ENCODE measurements at regions not wholly inside any gene's neighbourhood (a gene's known extent, or its start where the extent isn't known, plus 50 kb on each side); places are given as distances from the start of the nearest gene placed in this dataset.
"Not testable (repeated sequence)": the region's sequence is repeated elsewhere in the genome, so short reads cannot be mapped to it uniquely, and the experiment has no call there.

DNA sequence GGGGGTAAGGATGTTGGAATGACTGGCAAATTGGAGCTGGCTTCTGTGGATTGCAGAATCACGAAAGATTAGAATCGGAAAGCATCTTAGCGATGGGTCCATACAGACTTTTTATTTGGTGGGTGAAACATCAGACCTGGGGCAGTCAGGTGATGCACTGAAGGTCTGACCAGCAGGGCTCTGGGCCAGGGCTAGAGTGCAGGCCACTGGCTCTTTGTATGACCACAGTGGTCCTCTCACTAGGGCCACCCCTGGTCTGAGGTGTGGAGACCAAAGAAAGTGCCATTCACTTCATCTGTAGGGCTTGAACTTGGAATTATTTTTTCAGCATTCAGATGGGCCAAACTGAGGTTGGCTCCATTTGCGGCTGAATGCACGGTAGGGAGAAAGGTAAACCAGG is 306.4 kb downstream of the RPS6KC1 start:
- Histone ChIP-seq H3K27ac (ENCODE audit: low read depth, low read length) (no peak overlapping the region), H3K4me3 (ENCODE audit: low read length) (no peak overlapping the region), H3K9me3 (ENCODE audit: control insufficient read depth in 2 of 3, low read length in 3 of 3) (no peaks in the 10 kb centered on the region), H3K4me1 (ENCODE audit: control insufficient read depth in 2 of 2, insufficient read depth in 2 of 2, low read length in 2 of 2) (no peaks in the 10 kb centered on the region), H3K27me3 (ENCODE audit: control insufficient read depth in 2 of 2, insufficient read depth in 2 of 2, low read length in 2 of 2) (no peaks in the 10 kb centered on the region), H3K36me3 (ENCODE audit: control insufficient read depth in 2 of 3, insufficient read depth in 3 of 3, low read length in 3 of 3) (no peaks in the 10 kb centered on the region)
- POLR2A ChIA-PET = no interaction called here
- H3K4me3 Mint-ChIP-seq = no peak overlapping the region
- CTCF ChIA-PET = no interaction called here
- H3K9me3 Mint-ChIP-seq = peaks cover 0 to 9% (median 0%) of the 10 kb centered on the region in 11 donors
- no peak overlapping the region for H3K27ac Mint-ChIP-seq
- DNase-seq (no peak), ATAC-seq (no peak)
- H3K36me3 Mint-ChIP-seq = no peaks in the 10 kb centered on the region
- H3K4me1 Mint-ChIP-seq = no peaks in the 10 kb centered on the region
- intact Hi-C loops (cut with micrococcal nuclease) = no loop called here
- H3K27me3 Mint-ChIP-seq = peaks cover 0 to 6% (median 5%) of the 10 kb centered on the region in 5 donors

DNA sequence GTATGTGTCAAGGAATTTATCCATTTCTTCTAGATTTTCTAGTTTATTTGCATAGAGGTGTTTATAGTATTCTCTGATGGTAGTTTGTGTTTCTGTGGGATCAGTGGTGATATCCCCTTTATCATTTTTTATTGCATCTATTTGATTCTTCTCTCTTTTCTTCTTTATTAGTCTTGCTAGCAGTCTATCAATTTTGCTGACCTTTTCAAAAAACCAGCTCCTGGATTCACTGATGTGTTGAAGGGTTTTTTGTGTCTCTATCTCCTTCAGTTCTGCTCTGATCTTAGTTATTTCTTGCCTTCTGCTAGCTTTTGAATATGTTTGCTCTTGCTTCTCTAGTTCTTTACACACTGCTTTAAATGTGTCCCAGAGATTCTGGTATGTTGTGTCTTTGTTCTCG is 307.3 kb downstream of the RPS6KC1 start:
- H3K36me3 Mint-ChIP-seq; ATAC-seq; DNase-seq; H3K27me3 Mint-ChIP-seq; H3K27ac Mint-ChIP-seq; H3K9me3 Mint-ChIP-seq; intact Hi-C loops (cut with micrococcal nuclease); H3K4me3 ChIP-seq (ENCODE audit: low read length); H3K4me1 ChIP-seq (ENCODE audit: control insufficient read depth in 2 of 2, insufficient read depth in 2 of 2, low read length in 2 of 2); POLR2A ChIA-PET; H3K36me3 ChIP-seq (ENCODE audit: control insufficient read depth in 2 of 3, insufficient read depth in 3 of 3, low read length in 3 of 3); CTCF ChIA-PET; H3K4me3 Mint-ChIP-seq; H3K9me3 ChIP-seq (ENCODE audit: control insufficient read depth in 2 of 3, low read length in 3 of 3); H3K4me1 Mint-ChIP-seq; H3K27me3 ChIP-seq (ENCODE audit: control insufficient read depth in 2 of 2, insufficient read depth in 2 of 2, low read length in 2 of 2); H3K27ac ChIP-seq (ENCODE audit: low read depth, low read length): not testable (repeated sequence)

DNA sequence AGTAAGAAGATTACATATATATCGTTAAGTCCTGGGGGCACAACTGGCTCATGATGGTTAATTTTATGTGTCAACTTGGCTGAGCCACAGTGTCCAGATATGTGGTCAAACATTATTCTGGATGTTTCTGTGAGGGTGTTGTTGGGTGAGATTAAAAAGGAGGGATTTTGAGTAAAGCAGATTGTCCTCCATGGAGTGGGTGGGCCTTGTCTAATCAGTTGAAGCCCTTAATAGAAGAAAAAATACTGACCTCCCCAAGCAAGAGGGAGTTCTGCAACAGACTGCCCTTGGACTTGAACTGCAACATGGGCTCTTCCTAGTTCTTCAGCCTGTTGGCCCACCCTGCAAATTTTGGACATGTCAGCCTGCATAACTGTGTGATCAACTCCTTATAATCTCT is 311.6 kb downstream of the RPS6KC1 start:
- H3K27ac ChIP-seq (ENCODE audit: low read depth, low read length) = no peak overlapping the region
- Mint-ChIP-seq H3K27me3 (peaks cover 0 to 14% (median 11%) of the 10 kb centered on the region in 5 donors), H3K9me3 (peaks cover 0 to 9% (median 0%) of the 10 kb centered on the region in 11 donors), H3K36me3 (no peaks in the 10 kb centered on the region), H3K4me1 (no peaks in the 10 kb centered on the region), H3K27ac (no peak overlapping the region), H3K4me3 (no peak overlapping the region)
- intact Hi-C loops (cut with micrococcal nuclease) = no loop called here
- H3K4me3 ChIP-seq (ENCODE audit: low read length) = no peak overlapping the region
- ChIA-PET CTCF (no interaction called here), POLR2A (no interaction called here)
- DNase-seq = no peak
- no peak for ATAC-seq
- no peaks in the 10 kb centered on the region for H3K9me3 ChIP-seq (ENCODE audit: control insufficient read depth in 2 of 3, low read length in 3 of 3)
- no peaks in the 10 kb centered on the region for H3K36me3 ChIP-seq (ENCODE audit: control insufficient read depth in 2 of 3, insufficient read depth in 3 of 3, low read length in 3 of 3)
- H3K27me3 ChIP-seq (ENCODE audit: control insufficient read depth in 2 of 2, insufficient read depth in 2 of 2, low read length in 2 of 2) = no peaks in the 10 kb centered on the region
- H3K4me1 ChIP-seq (ENCODE audit: control insufficient read depth in 2 of 2, insufficient read depth in 2 of 2, low read length in 2 of 2) = no peaks in the 10 kb centered on the region

GRCh38 chr1:213366141-213366831 is 315.2 kb downstream of the RPS6KC1 start:
- Mint-ChIP-seq H3K4me3 (no peak overlapping the region), H3K27ac (no peak overlapping the region), H3K9me3 (peaks cover 0 to 9% (median 0%) of the 10 kb centered on the region in 11 donors), H3K4me1 (no peaks in the 10 kb centered on the region), H3K27me3 (peaks cover 0 to 13% (median 9%) of the 10 kb centered on the region in 5 donors), H3K36me3 (no peaks in the 10 kb centered on the region)
- ChIA-PET POLR2A (no interaction called here), CTCF (no interaction called here)
- H3K27ac ChIP-seq (ENCODE audit: low read depth, low read length) = no peak overlapping the region
- DNase-seq (no peak), ATAC-seq (no peak)
- no peaks in the 10 kb centered on the region for H3K36me3 ChIP-seq (ENCODE audit: control insufficient read depth in 2 of 3, insufficient read depth in 3 of 3, low read length in 3 of 3)
- H3K4me3 ChIP-seq (ENCODE audit: low read length) = no peak overlapping the region
- H3K9me3 ChIP-seq (ENCODE audit: control insufficient read depth in 2 of 3, low read length in 3 of 3) = no peaks in the 10 kb centered on the region
- intact Hi-C loops (cut with micrococcal nuclease) = no loop called here
- H3K4me1 ChIP-seq (ENCODE audit: control insufficient read depth in 2 of 2, insufficient read depth in 2 of 2, low read length in 2 of 2) = no peaks in the 10 kb centered on the region
- no peaks in the 10 kb centered on the region for H3K27me3 ChIP-seq (ENCODE audit: control insufficient read depth in 2 of 2, insufficient read depth in 2 of 2, low read length in 2 of 2)

DNA sequence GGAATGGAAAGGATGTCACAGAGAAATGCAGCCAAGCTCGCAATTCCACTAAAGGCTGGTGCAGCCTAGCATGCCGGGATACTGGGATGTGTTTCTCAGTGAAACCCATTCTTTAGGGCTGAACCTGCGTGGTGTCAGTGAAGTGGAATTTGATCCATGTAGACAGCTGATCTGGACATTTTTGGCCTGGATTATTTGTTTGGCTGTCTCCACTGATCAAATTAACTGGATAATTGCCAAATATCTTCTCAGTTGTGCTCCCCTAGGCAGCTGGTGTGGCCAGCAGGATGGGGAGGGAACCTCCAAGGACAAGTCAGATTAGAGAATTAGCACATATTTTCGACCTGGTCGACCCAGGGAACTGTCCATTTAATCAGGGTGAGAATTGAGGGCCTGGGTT is 318.4 kb downstream of the RPS6KC1 start:
- Histone ChIP-seq H3K4me1 (ENCODE audit: control insufficient read depth in 2 of 2, insufficient read depth in 2 of 2, low read length in 2 of 2) (no peaks in the 10 kb centered on the region), H3K27ac (ENCODE audit: low read depth, low read length) (no peak overlapping the region), H3K36me3 (ENCODE audit: control insufficient read depth in 2 of 3, insufficient read depth in 3 of 3, low read length in 3 of 3) (no peaks in the 10 kb centered on the region), H3K4me3 (ENCODE audit: low read length) (no peak overlapping the region), H3K27me3 (ENCODE audit: control insufficient read depth in 2 of 2, insufficient read depth in 2 of 2, low read length in 2 of 2) (no peaks in the 10 kb centered on the region), H3K9me3 (ENCODE audit: control insufficient read depth in 2 of 3, low read length in 3 of 3) (no peaks in the 10 kb centered on the region)
- no peaks in the 10 kb centered on the region for H3K4me1 Mint-ChIP-seq
- ATAC-seq = no peak
- intact Hi-C loops (cut with micrococcal nuclease) = no loop called here
- no peak overlapping the region for H3K4me3 Mint-ChIP-seq
- H3K36me3 Mint-ChIP-seq = no peaks in the 10 kb centered on the region
- peaks cover 0 to 13% (median 4%) of the 10 kb centered on the region in 5 donors for H3K27me3 Mint-ChIP-seq
- H3K9me3 Mint-ChIP-seq = no peaks in the 10 kb centered on the region
- ChIA-PET CTCF (no interaction called here), POLR2A (no interaction called here)
- DNase-seq = no peak
- no peak overlapping the region for H3K27ac Mint-ChIP-seq

DNA sequence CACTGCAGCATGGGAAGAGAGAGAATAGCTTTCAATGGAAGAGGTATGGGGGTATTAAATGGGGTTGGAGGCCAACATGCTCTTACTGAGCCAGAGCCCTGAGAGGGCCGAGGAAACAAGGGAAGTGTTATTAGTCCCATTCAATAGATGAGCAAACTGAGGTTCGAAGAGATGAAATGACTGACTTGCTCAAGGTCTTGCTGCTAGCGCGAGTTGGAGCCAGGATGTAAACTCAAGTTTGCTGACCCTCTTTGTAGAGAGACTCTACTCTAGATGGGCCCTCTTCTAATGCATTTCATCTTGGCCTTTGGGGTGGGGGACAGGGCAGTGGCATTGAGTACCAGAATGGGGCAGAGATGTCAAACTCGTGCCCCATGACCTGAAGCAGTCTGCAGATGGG is 319.5 kb downstream of the RPS6KC1 start:
- Histone ChIP-seq H3K27me3 (ENCODE audit: control insufficient read depth in 2 of 2, insufficient read depth in 2 of 2, low read length in 2 of 2) (no peaks in the 10 kb centered on the region), H3K4me3 (ENCODE audit: low read length) (no peak overlapping the region), H3K4me1 (ENCODE audit: control insufficient read depth in 2 of 2, insufficient read depth in 2 of 2, low read length in 2 of 2) (no peaks in the 10 kb centered on the region), H3K27ac (ENCODE audit: low read depth, low read length) (no peak overlapping the region), H3K36me3 (ENCODE audit: control insufficient read depth in 2 of 3, insufficient read depth in 3 of 3, low read length in 3 of 3) (no peaks in the 10 kb centered on the region), H3K9me3 (ENCODE audit: control insufficient read depth in 2 of 3, low read length in 3 of 3) (no peaks in the 10 kb centered on the region)
- Mint-ChIP-seq H3K4me3 (no peak overlapping the region), H3K27ac (no peak overlapping the region), H3K27me3 (peaks cover 0 to 6% (median 4%) of the 10 kb centered on the region in 5 donors), H3K36me3 (no peaks in the 10 kb centered on the region), H3K4me1 (no peaks in the 10 kb centered on the region), H3K9me3 (no peaks in the 10 kb centered on the region)
- DNase-seq (no peak), ATAC-seq (no peak)
- intact Hi-C loops (cut with micrococcal nuclease) = loop anchor here in 1 of 2 donors (5.0 kb wide), 1 partner anchor 128 kb away; no protein-coding TSS in a partner anchor
- ChIA-PET CTCF (no interaction called here), POLR2A (no interaction called here)

DNA sequence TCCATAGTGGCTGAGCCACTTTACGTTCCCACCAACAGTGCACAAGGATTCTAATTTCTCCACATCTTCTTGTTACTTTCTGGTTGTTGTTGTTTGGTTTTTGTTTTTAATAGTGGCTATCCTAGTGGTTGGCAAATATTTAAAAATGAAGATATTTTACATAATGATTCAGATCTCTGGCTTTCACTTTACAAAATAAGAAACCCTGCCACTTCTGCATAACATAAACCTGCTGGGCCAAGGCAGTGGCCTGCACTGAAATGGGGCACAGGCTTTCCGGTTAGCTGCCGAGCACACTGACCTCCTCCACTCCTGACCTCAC is 320.4 kb downstream of the RPS6KC1 start:
- H3K27ac Mint-ChIP-seq = no peak overlapping the region
- H3K27me3 Mint-ChIP-seq = peaks cover 0 to 7% (median 4%) of the 10 kb centered on the region in 5 donors
- DNase-seq = no peak
- H3K4me1 Mint-ChIP-seq = no peaks in the 10 kb centered on the region
- H3K36me3 Mint-ChIP-seq = no peaks in the 10 kb centered on the region
- Histone ChIP-seq H3K4me1 (ENCODE audit: control insufficient read depth in 2 of 2, insufficient read depth in 2 of 2, low read length in 2 of 2) (no peaks in the 10 kb centered on the region), H3K9me3 (ENCODE audit: control insufficient read depth in 2 of 3, low read length in 3 of 3) (no peaks in the 10 kb centered on the region), H3K27ac (ENCODE audit: low read depth, low read length) (no peak overlapping the region), H3K27me3 (ENCODE audit: control insufficient read depth in 2 of 2, insufficient read depth in 2 of 2, low read length in 2 of 2) (no peaks in the 10 kb centered on the region), H3K36me3 (ENCODE audit: control insufficient read depth in 2 of 3, insufficient read depth in 3 of 3, low read length in 3 of 3) (no peaks in the 10 kb centered on the region), H3K4me3 (ENCODE audit: low read length) (no peak overlapping the region)
- ChIA-PET POLR2A (no interaction called here), CTCF (no interaction called here)
- intact Hi-C loops (cut with micrococcal nuclease) = loop anchor here in 1 of 2 donors (5.0 kb wide), 1 partner anchor 129 kb away; no protein-coding TSS in a partner anchor
- H3K4me3 Mint-ChIP-seq = no peak overlapping the region
- ATAC-seq = no peak
- no peaks in the 10 kb centered on the region for H3K9me3 Mint-ChIP-seq

All from naive thymus-derived CD4-positive, alpha-beta T cell (primary cell).